ENCODE measurements at regions not wholly inside any gene's neighbourhood (a gene's known extent, or its start where the extent isn't known, plus 50 kb on each side); places are given as distances from the start of the nearest gene placed in this dataset.
"Not testable (repeated sequence)": the region's sequence is repeated elsewhere in the genome, so short reads cannot be mapped to it uniquely, and the experiment has no call there.

GRCh38 chr2:106248548-106249151 is 54.5 kb upstream of the UXS1 start:
- DNase-seq; CTCF ChIA-PET; H3K4me3 Mint-ChIP-seq; H3K9me3 Mint-ChIP-seq; H3K27ac Mint-ChIP-seq; POLR2A ChIA-PET; H3K36me3 Mint-ChIP-seq (ENCODE audit: low read depth); H3K4me1 Mint-ChIP-seq; H3K27me3 Mint-ChIP-seq; ATAC-seq (ENCODE audit: low read depth): not testable (repeated sequence)
- intact Hi-C loops (cut with micrococcal nuclease): loop anchor here (2.0 to 10.0 kb wide), 2 partner anchors 144 to 294 kb away; no protein-coding TSS in a partner anchor

Data from activated B cell treated with CpG ODN at 0.5 μM for 24 hours (primary cell).